ENCODE measurements at regions not wholly inside any gene's neighbourhood (a gene's known extent, or its start where the extent isn't known, plus 50 kb on each side); places are given as distances from the start of the nearest gene placed in this dataset.

DNA sequence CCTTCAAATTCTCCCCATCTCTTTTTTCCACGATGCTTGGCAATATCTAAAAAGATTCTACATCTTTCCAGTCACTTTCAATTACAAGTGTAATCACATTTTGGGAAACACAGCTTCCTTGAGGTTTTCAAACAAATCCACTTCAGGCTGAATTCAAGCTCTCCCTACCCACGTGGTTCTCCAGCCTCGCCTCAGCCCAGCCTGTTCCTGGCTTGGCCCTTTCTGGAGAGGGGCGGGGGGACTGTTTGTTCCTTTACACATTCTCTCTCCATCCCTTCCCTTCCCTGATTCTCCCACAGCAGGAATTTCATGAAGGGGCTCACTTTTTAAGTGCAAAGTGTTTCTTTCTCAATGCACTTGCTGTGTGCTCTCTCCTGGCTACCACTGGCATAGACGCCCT is 226.3 kb upstream of the SOX11 start:
- no peak for TF ChIP-seq POLR2AphosphoS5 (IDR thresholded peaks at IDR 0.05; ENCODE audit: borderline replicate concordance, low read depth, low read length)
- no peak for TF ChIP-seq EZH2 (IDR thresholded peaks at IDR 0.05)
- TF ChIP-seq FOXP2 (optimal IDR thresholded peaks at IDR 0.05; ENCODE audit: control extremely low read depth, extremely low read length, insufficient read depth), result no peak
